HG03175 (cell line): ENCODE measurements at regions not wholly inside any gene's neighbourhood (a gene's known extent, or its start where the extent isn't known, plus 50 kb on each side); places are given as distances from the start of the nearest gene placed in this dataset.
"Not testable (repeated sequence)": the region's sequence is repeated elsewhere in the genome, so short reads cannot be mapped to it uniquely, and the experiment has no call there.

ENCODE experiments used
- ATAC-seq: cut with Tn5 transposase; IDR thresholded peaks from one replicate; pipeline ENCODE4 v1.9.1; 2021; ENCODE audit warnings: mild to moderate bottlenecking, moderate library complexity; ENCODE audit not compliant: unreplicated experiment

- no peak for ATAC-seq
Measured at GRCh38 chr15:54850101-54850500, 346.6 kb downstream of the RSL24D1 start.

DNA sequence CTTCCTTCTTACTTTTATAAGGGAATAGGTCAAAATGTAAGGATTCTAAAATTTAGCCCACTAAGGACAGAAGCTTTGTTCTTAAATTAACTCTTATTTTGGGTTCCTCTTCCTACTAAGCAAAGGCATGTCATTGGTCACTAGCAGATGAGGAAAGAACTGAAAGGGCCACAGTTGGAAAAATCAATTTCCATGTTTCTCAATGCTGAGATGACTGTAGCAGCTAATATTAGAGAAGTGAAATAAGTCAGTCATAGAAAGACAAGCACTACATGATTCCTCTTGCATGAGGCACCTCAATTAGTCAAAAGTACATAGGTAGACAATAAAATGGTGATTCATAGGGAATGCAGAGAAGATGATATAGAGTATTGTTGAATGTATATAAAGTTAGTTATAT lies 353.7 kb downstream of the RSL24D1 start:
- no peak for ATAC-seq

- no peak for ATAC-seq
Measured at GRCh38 chr15:54841701-54842305, 354.9 kb downstream of the RSL24D1 start.

DNA sequence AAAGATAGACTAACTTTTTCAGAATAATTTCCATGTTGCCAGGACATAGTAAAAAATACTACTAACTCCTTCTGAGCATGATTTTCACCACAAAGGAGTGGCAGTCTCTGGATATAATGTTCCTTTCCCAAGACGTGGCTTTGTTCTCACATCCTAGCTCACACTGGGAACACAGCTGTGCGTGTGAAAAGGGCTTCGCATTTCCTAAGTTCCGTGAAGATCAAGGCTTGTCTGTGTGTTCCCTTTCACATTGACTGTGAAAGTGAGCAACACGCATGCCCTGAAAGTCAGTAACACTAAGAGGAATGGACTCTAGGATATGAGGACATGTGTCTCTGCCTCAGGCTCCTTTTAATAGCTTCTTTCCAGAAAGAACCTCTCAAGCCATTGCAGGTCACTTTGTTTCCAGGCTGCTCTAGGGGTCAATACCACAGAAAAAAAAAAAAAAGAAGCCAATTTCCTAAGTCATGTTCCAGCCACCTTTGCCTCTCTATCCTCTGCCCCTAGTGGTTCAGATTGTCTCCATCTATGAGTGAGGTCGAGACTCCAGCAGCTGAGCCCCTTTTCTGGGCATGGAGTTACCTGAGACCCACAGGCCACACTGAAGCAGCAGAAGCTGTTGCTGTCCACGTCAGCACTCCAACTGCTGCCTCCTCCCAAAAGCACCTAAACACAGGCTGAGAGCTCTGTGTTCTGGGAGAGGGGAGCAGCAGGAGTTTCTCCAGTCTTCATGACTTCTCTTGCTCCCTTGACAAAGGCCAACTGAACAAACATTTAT lies 355.9 kb downstream of the RSL24D1 start:
- ATAC-seq = no peak

DNA sequence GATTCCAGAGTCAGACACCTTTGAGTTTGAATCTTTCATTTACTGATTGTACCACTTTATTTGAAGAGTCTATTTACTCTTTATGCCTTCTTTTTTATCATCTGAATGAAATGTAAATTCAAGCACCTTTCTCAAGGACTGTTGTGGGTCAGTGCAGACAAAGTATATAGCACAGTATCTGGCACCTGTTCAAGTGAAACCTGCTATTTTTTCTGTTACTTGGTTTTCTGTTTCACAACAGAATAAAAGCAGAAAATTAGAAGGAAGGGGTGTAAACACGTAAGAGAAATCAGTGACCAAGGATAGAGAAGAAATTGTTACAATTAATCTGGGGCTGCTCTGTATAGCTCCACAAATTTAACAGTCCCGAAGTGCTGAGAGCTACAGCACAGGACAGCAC lies 357.4 kb downstream of the RSL24D1 start:
- no peak for ATAC-seq

GRCh38 chr15:54836052-54836795 lies 360.5 kb downstream of the RSL24D1 start:
- no peak for ATAC-seq

- no peak for ATAC-seq
Measured at GRCh38 chr15:54829821-54830220, 366.9 kb downstream of the RSL24D1 start.

GRCh38 chr15:54820811-54821210 lies 375.9 kb downstream of the RSL24D1 start:
- no peak for ATAC-seq

GRCh38 chr15:54820098-54820497 lies 376.6 kb downstream of the RSL24D1 start:
- no peak for ATAC-seq

DNA sequence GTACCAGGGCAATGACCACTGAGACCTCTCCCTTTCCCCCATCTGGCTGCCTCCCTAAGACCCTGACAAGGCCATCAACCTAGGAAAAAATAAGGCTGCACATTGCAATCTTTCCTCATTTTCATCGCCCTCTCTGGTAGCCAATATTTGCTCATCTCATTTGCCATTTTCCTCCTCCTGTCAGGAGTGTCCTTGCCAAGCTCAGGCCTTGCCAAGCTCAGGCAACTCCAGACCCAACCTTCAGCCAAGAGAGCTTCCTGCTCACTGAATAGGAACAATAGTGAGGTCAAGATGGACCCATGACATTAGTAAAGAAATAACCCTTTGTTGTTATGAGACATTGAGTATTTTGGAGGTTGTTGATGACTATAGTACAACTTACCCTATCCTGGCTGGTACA lies 380.3 kb downstream of the RSL24D1 start:
- ATAC-seq = no peak

DNA sequence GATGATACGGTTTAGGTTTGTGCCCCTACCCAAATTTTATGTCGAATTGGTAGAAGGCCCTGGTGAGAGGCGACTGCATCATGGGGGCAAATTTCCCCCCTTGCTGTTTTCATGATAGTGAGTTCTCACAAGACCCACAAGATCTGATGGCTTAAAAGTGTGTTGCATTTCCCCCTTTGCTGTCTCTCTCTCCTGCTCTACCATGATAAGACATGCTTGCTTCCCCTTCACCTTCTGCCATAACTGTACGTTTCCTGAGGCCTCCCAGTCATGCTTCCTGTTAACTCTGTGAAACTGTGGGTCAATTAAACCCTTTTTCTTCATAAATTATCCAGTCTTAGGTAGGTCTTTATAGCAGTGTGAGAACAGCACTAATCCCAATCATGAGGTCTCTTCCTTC lies 381.2 kb downstream of the RSL24D1 start:
- no peak for ATAC-seq

DNA sequence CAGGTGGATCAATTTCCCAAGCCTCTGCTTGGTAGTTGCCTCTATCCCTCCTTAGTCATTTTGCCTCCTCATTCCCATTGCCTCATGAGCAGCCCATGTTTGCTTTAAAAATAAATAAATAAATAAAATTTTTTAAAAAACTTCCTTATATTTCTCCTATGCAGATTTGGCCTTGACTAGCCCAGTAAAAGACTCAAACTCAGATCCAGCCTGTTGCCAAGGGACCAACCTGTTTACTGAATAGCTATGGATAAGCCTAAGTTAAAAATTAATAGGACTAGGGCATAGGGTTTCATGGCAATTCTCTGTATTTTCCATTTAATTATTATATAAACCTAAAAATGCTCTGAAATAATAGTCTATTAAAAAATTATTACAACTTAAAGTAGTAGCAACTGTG lies 384.4 kb downstream of the RSL24D1 start:
- ATAC-seq = no peak

- ATAC-seq = no peak
Measured at GRCh38 chr15:54810496-54810895, 386.2 kb downstream of the RSL24D1 start.

GRCh38 chr15:54810031-54810430 lies 386.7 kb downstream of the RSL24D1 start:
- no peak for ATAC-seq

GRCh38 chr15:54808321-54808720 lies 388.4 kb downstream of the RSL24D1 start:
- no peak for ATAC-seq

GRCh38 chr15:54803987-54804386 lies 392.8 kb downstream of the RSL24D1 start:
- ATAC-seq = no peak

DNA sequence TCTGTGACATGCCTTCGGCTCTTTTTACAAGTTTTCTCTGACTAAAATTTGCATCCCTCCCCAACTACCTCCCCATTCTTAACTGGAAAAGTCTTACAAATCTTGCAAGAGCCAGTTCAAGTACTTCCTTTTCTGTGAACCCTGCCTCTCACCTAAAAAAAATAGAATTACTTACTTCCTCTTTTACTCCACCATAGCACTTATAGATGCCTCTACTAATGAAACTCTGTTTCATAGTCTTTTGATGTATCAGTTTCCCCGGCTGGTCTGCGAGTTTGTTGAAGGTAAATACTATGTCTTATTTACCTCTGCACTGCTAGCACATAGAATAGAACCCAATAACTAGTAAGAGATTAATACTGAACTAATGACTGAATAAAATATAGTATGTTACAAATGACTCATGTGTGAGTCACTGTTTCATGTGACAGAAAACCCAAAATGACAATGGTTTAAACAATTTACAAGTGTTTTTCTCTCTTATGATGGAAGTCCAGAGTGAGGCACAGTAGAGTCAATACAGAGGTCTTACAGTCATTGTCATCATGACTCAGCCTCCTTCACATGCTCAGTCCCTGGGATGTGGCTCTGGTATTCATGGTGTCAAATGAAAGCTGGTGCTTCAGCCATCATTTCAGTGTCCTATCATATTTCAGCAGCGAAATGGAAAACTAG lies 393.5 kb downstream of the RSL24D1 start:
- no peak for ATAC-seq

GRCh38 chr15:54792526-54792925 lies 404.2 kb downstream of the RSL24D1 start:
- no peak for ATAC-seq

DNA sequence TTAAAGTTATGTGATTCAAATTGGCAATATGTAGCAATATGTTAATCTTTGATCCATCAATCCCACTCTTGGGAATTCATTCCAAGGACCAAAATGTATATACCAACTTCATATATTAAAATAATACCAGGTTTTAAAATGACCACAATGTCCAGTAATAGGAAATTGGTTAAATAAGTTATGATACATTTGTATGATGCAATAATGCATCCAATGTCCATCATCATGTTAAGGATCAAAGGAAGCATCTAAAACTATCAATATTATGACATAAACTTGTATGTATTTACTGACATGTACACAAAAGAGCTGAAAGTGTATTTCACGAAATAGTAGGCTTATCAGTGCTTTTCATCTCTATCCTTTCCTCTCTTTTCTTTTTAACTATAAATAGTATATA lies 406.0 kb downstream of the RSL24D1 start:
- ATAC-seq = no peak

GRCh38 chr15:54789376-54789775 lies 407.4 kb downstream of the RSL24D1 start:
- no peak for ATAC-seq

- ATAC-seq = not testable (repeated sequence)
Measured at GRCh38 chr15:54781220-54781619, 415.5 kb downstream of the RSL24D1 start.
